SK-N-MC (cell line): ENCODE measurements at regions not wholly inside any gene's neighbourhood (a gene's known extent, or its start where the extent isn't known, plus 50 kb on each side); places are given as distances from the start of the nearest gene placed in this dataset.

Experiments
- EZH2 ChIP-seq: fragments of 200-600 bp; sonication (generic); IDR thresholded peaks from one replicate; pipeline ENCODE4 v1.6.1; 2017; ENCODE audit warnings: antibody characterized with exemption
- FOXP2 ChIP-seq: optimal IDR thresholded peaks from 2 replicates; pipeline ENCODE3; 2011; ENCODE audit warnings: mild to moderate bottlenecking, moderate library complexity; ENCODE audit not compliant: insufficient read depth; ENCODE audit errors: extremely low read length, control extremely low read depth
- POLR2AphosphoS5 ChIP-seq: IDR thresholded peaks from 2 replicates; pipeline ENCODE4 v1.6.1; 2012; ENCODE audit warnings: mild to moderate bottlenecking, low read depth, low read length, borderline replicate concordance

DNA sequence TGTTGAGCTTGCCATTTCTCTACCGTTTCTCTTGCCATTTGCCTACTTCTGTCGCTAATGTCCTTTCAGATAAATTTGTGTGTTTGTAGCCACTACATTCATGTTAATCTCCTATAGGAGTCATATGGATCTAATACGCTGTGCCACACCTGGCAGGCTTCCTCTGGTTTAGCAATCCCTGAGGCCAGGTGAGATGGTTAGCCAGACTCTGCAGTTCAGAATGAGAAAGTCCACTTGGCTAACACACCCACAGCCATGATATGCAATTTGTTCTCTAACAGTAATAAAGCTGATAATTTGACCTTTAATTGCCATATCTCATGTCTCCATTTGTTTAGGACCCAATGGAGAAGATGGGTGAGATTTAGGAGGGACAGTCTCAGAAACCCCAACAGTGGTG, 1261.6 kb upstream of the TMEM132C start:
- TF ChIP-seq POLR2AphosphoS5 (no peak), EZH2 (no peak), FOXP2 (no peak)
